Neural crest cell (in vitro differentiated cells): ENCODE measurements at regions not wholly inside any gene's neighbourhood (a gene's known extent, or its start where the extent isn't known, plus 50 kb on each side); places are given as distances from the start of the nearest gene placed in this dataset.
"Not testable (repeated sequence)": the region's sequence is repeated elsewhere in the genome, so short reads cannot be mapped to it uniquely, and the experiment has no call there.

Source experiments
- DNase-seq: peaks from one replicate; pipeline ENCODE4 v3.0.0; 2021; ENCODE audit warnings: low read depth, mixed read lengths, low spot score
- H3K27ac Mint-ChIP-seq: one replicate; pipeline ENCODE4 v1.8.0; 2021; ENCODE audit warnings: mild to moderate bottlenecking, mixed read lengths; ENCODE audit not compliant: unreplicated experiment
- H3K27me3 Mint-ChIP-seq: 2 replicates; pipeline ENCODE4 v1.8.0; 2021; ENCODE audit warnings: low read depth, mild to moderate bottlenecking, mixed read lengths
- H3K36me3 Mint-ChIP-seq: 2 replicates; pipeline ENCODE4 v1.8.0; 2021; ENCODE audit warnings: low read depth, mild to moderate bottlenecking, mixed read lengths
- H3K4me1 Mint-ChIP-seq: 2 replicates; pipeline ENCODE4 v1.8.0; 2021; ENCODE audit warnings: mixed read lengths
- H3K4me3 Mint-ChIP-seq: one replicate; pipeline ENCODE4 v1.8.0; 2021; ENCODE audit warnings: mild to moderate bottlenecking, mixed read lengths
- H3K9me3 Mint-ChIP-seq: 2 replicates; pipeline ENCODE4 v1.8.0; 2021; ENCODE audit warnings: mixed read lengths
- CTCF ChIP-seq: fragments of 200-600 bp; sonication (generic); conservative IDR thresholded peaks from 2 replicates; pipeline ENCODE4 v1.5.0; 2021; ENCODE audit warnings: antibody characterized with exemption, mild to moderate bottlenecking

DNA sequence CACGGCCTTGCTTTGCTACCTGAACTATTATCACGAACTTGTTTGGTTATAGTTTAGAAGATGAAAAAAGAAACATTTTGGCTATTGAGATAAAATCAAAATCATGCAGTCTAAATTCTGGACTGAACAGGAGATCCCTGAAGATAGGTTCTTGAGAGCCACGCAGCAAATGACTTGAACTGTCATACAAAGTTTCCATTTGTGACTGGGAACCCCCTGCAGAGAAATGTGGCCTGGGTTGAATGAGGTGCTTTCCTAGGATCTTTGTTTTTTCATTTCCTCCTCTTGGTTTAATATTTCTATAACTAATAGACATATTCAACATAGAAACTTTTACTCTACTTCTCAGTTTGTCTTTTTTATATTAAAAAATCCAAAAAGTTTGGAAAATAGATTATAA is 184.7 kb upstream of the TRPM3 start:
- no peaks in the 10 kb centered on the region for H3K27me3 Mint-ChIP-seq
- TF ChIP-seq CTCF = no peak
- no peak overlapping the region for H3K4me3 Mint-ChIP-seq

DNA sequence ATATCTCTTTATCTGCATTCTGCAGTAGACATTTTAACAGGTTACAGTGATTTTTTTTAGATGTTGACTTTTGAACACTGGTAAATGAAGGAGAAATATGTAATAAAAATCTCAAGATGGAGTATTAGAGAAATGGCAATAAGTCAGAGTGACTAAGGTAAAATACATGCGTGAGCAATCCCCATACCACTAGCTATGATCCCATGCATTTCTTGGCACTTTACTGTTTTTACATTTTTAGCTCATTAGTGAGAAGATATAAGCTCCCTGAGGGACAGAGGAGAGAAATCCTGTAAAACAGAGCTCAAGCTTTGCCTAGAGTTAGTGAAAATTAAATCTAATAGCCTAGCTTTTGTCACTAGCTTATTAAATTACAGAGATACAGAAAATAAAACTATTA is 181.9 kb upstream of the TRPM3 start:
- Mint-ChIP-seq H3K27ac (no peak overlapping the region), H3K27me3 (no peaks in the 10 kb centered on the region), H3K4me3 (no peak overlapping the region), H3K9me3 (no peaks in the 10 kb centered on the region), H3K36me3 (no peaks in the 10 kb centered on the region), H3K4me1 (no peaks in the 10 kb centered on the region)
- DNase-seq = no peak
- TF ChIP-seq CTCF = no peak

More for the DNA sequence above, 184.7 kb upstream of the TRPM3 start:
- H3K9me3 Mint-ChIP-seq = no peaks in the 10 kb centered on the region
- H3K4me1 Mint-ChIP-seq = no peaks in the 10 kb centered on the region
- no peak overlapping the region for H3K27ac Mint-ChIP-seq
- no peaks in the 10 kb centered on the region for H3K36me3 Mint-ChIP-seq
- DNase-seq = no peak

GRCh38 chr9:71302776-71303175 is 181.4 kb upstream of the TRPM3 start:
- Mint-ChIP-seq H3K4me3 (no peak overlapping the region), H3K27ac (no peak overlapping the region)
- DNase-seq = no peak

DNA sequence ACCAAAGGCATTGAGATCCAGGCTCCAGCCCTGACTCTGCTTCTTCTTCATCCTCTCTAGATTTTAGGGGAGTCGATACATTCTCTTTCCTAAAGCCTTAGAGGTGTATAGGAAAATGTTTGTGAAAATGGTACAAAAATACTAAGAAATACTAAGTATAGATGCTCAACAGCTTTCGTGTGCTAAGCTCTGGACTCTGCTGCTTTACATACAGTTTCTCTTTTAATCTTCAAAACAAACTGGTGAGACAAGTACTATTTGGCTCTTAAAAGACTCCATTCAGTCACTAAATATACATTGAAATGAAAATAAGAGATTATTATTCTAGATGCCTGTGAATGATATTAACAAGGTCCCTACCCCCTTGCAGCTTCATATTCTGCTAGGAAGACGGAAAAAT is 174.5 kb upstream of the TRPM3 start:
- Mint-ChIP-seq H3K4me1 (no peaks in the 10 kb centered on the region), H3K4me3 (no peak overlapping the region), H3K9me3 (no peaks in the 10 kb centered on the region), H3K36me3 (no peaks in the 10 kb centered on the region), H3K27me3 (no peaks in the 10 kb centered on the region), H3K27ac (no peak overlapping the region)
- DNase-seq = no peak
- TF ChIP-seq CTCF = no peak

More at GRCh38 chr9:71302776-71303175, 181.4 kb upstream of the TRPM3 start:
- no peaks in the 10 kb centered on the region for H3K9me3 Mint-ChIP-seq
- TF ChIP-seq CTCF = no peak
- no peaks in the 10 kb centered on the region for H3K4me1 Mint-ChIP-seq
- no peaks in the 10 kb centered on the region for H3K27me3 Mint-ChIP-seq
- H3K36me3 Mint-ChIP-seq = no peaks in the 10 kb centered on the region

- peaks cover 3% of the 10 kb centered on the region for H3K4me1 Mint-ChIP-seq
- DNase-seq = no peak
- H3K27me3 Mint-ChIP-seq = no peaks in the 10 kb centered on the region
- no peak for TF ChIP-seq CTCF
- no peaks in the 10 kb centered on the region for H3K36me3 Mint-ChIP-seq
- H3K9me3 Mint-ChIP-seq = no peaks in the 10 kb centered on the region
- no peak overlapping the region for H3K4me3 Mint-ChIP-seq
- no peak overlapping the region for H3K27ac Mint-ChIP-seq
These were observed 164.7 kb upstream of the TRPM3 start for GRCh38 chr9:71286146-71286545.

GRCh38 chr9:71285191-71285656 is 163.8 kb upstream of the TRPM3 start:
- Mint-ChIP-seq H3K4me3 (no peak overlapping the region), H3K27me3 (no peaks in the 10 kb centered on the region), H3K4me1 (peaks cover 3% of the 10 kb centered on the region), H3K9me3 (no peaks in the 10 kb centered on the region), H3K36me3 (no peaks in the 10 kb centered on the region), H3K27ac (no peak overlapping the region)
- peak; percentile 89 for TF ChIP-seq CTCF
- peak; percentile 49 for DNase-seq

- H3K27me3 Mint-ChIP-seq = not testable (repeated sequence)
These were observed 160.7 kb upstream of the TRPM3 start for GRCh38 chr9:71282116-71282515.

More at GRCh38 chr9:71282116-71282515, 160.7 kb upstream of the TRPM3 start:
- DNase-seq, H3K4me1 Mint-ChIP-seq, H3K36me3 Mint-ChIP-seq, H3K9me3 Mint-ChIP-seq, H3K27ac Mint-ChIP-seq, H3K4me3 Mint-ChIP-seq: not testable (repeated sequence)
